ENCODE measurements at regions not wholly inside any gene's neighbourhood (a gene's known extent, or its start where the extent isn't known, plus 50 kb on each side); places are given as distances from the start of the nearest gene placed in this dataset.

DNA sequence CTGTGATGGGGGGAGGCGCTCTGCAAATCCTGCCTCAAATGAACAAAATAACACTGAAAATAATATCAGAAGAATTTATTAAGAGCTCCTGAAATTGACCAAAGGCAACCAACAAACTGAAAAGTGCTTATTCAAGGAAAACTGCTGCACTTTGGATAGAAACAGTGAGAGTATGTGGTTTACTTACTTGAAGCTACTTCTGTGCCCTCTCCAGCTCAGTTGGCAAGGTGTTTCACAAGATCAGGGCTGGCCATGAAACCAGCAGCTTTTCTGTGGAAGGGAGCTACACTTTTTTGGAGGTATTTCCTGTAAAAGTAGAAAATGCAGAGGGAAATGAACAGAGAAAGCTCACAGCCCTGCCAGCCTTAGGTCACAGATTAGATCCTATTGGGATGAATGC lies 310.0 kb upstream of the SPAG17 start:
- TF ChIP-seq, protein P1, sequence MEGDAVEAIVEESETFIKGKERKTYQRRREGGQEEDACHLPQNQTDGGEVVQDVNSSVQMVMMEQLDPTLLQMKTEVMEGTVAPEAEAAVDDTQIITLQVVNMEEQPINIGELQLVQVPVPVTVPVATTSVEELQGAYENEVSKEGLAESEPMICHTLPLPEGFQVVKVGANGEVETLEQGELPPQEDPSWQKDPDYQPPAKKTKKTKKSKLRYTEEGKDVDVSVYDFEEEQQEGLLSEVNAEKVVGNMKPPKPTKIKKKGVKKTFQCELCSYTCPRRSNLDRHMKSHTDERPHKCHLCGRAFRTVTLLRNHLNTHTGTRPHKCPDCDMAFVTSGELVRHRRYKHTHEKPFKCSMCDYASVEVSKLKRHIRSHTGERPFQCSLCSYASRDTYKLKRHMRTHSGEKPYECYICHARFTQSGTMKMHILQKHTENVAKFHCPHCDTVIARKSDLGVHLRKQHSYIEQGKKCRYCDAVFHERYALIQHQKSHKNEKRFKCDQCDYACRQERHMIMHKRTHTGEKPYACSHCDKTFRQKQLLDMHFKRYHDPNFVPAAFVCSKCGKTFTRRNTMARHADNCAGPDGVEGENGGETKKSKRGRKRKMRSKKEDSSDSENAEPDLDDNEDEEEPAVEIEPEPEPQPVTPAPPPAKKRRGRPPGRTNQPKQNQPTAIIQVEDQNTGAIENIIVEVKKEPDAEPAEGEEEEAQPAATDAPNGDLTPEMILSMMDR (conservative IDR thresholded peaks at IDR 0.05): no peak
- TF ChIP-seq EZH2 (IDR thresholded peaks at IDR 0.05; ENCODE audit: low read depth): no peak
